HepG2 (cell line): ENCODE measurements at regions not wholly inside any gene's neighbourhood (a gene's known extent, or its start where the extent isn't known, plus 50 kb on each side); places are given as distances from the start of the nearest gene placed in this dataset.

Experiments used
- ZBTB7A ChIP-seq: sonication (generic); formaldehyde crosslinking; IDR thresholded peaks from 2 replicates; pipeline ENCODE4 v1.8.0; 2022; ENCODE audit warnings: mild to moderate bottlenecking, missing genetic modification reagents
- TF ChIP-seq, protein P1 (sequence below): sonication (generic); formaldehyde crosslinking; IDR thresholded peaks from 2 replicates; pipeline ENCODE4 v1.4.0; 2020; ENCODE audit warnings: missing genetic modification reagents, borderline replicate concordance
- TF ChIP-seq, protein P2 (sequence below): sonication (generic); formaldehyde crosslinking; IDR thresholded peaks from 2 replicates; pipeline ENCODE4 v1.4.0; 2020; ENCODE audit warnings: missing genetic modification reagents

DNA sequence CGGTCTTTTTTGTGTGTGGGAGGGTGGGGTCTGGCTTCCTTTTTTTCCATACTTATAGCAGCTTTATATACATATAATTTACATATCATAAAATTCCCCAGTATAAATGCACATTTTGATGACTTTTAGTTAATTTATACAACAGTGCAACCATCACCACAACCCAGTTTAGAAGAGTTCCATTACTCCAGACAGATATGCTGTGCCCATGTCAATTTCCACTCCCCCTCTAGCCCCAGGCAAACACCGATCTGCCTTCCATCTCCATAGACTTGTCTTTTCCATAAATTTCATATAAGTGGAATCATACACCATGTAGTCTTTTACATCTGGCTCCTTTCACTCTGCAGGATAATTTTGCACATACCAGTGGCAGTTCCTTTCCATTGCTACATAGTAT, 139.2 kb upstream of the SYT6 start:
- TF ChIP-seq ZBTB7A (CRISPR knock-in tag) = no peak
- TF ChIP-seq, protein P1, sequence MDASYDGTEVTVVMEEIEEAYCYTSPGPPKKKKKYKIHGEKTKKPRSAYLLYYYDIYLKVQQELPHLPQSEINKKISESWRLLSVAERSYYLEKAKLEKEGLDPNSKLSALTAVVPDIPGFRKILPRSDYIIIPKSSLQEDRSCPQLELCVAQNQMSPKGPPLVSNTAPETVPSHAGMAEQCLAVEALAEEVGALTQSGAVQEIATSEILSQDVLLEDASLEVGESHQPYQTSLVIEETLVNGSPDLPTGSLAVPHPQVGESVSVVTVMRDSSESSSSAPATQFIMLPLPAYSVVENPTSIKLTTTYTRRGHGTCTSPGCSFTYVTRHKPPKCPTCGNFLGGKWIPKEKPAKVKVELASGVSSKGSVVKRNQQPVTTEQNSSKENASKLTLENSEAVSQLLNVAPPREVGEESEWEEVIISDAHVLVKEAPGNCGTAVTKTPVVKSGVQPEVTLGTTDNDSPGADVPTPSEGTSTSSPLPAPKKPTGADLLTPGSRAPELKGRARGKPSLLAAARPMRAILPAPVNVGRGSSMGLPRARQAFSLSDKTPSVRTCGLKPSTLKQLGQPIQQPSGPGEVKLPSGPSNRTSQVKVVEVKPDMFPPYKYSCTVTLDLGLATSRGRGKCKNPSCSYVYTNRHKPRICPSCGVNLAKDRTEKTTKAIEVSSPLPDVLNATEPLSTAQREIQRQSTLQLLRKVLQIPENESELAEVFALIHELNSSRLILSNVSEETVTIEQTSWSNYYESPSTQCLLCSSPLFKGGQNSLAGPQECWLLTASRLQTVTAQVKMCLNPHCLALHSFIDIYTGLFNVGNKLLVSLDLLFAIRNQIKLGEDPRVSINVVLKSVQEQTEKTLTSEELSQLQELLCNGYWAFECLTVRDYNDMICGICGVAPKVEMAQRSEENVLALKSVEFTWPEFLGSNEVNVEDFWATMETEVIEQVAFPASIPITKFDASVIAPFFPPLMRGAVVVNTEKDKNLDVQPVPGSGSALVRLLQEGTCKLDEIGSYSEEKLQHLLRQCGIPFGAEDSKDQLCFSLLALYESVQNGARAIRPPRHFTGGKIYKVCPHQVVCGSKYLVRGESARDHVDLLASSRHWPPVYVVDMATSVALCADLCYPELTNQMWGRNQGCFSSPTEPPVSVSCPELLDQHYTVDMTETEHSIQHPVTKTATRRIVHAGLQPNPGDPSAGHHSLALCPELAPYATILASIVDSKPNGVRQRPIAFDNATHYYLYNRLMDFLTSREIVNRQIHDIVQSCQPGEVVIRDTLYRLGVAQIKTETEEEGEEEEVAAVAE (CRISPR knock-in tag) = no peak
- TF ChIP-seq, protein P2, sequence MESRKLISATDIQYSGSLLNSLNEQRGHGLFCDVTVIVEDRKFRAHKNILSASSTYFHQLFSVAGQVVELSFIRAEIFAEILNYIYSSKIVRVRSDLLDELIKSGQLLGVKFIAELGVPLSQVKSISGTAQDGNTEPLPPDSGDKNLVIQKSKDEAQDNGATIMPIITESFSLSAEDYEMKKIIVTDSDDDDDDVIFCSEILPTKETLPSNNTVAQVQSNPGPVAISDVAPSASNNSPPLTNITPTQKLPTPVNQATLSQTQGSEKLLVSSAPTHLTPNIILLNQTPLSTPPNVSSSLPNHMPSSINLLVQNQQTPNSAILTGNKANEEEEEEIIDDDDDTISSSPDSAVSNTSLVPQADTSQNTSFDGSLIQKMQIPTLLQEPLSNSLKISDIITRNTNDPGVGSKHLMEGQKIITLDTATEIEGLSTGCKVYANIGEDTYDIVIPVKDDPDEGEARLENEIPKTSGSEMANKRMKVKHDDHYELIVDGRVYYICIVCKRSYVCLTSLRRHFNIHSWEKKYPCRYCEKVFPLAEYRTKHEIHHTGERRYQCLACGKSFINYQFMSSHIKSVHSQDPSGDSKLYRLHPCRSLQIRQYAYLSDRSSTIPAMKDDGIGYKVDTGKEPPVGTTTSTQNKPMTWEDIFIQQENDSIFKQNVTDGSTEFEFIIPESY = no peak
